K562 (cell line): ENCODE measurements at regions not wholly inside any gene's neighbourhood (a gene's known extent, or its start where the extent isn't known, plus 50 kb on each side); places are given as distances from the start of the nearest gene placed in this dataset.

ENCODE experiments used
- EP300 ChIP-seq: IDR thresholded peaks from 2 replicates; pipeline ENCODE4 v1.6.1; 2012; ENCODE audit warnings: low read length, improper control_type of control experiment
- GABPA ChIP-seq: fragments of 200-800 bp; sonication (Bioruptor generic); conservative IDR thresholded peaks from 2 replicates; pipeline ENCODE4 v1.6.1; 2016; ENCODE audit warnings: low read depth, missing genetic modification characterization, missing compliant biosample characterization
- NCOR1 ChIP-seq: fragments of 450-650 bp; IDR thresholded peaks from 2 replicates; pipeline ENCODE4 v1.6.1; 2016; ENCODE audit warnings: mild to moderate bottlenecking, moderate library complexity
- NFIC ChIP-seq: fragments of 450-650 bp; IDR thresholded peaks from 2 replicates; pipeline ENCODE4 v1.6.1; 2017; ENCODE audit warnings: mild to moderate bottlenecking, inconsistent platforms
- POLR2A ChIP-seq: fragments of 450-650 bp; conservative IDR thresholded peaks from 2 replicates; pipeline ENCODE4 v1.6.1; 2016
- POLR2AphosphoS5 ChIP-seq: IDR thresholded peaks from 2 replicates; pipeline ENCODE4 v1.6.1; 2011; ENCODE audit warnings: mild to moderate bottlenecking, low read depth, low read length, moderate library complexity; ENCODE audit not compliant: control insufficient read depth, insufficient read depth
- TF ChIP-seq, protein P1 (sequence below), 3 experiments: IDR thresholded peaks in 2 of 3; conservative IDR thresholded peaks in 1 of 3; 2 replicates each; pipeline ENCODE4 v1.5.1; 2011 to 2012; ENCODE audit warnings: low read length in 3 of 3, mild to moderate bottlenecking in 3 of 3, control low read depth in 2 of 3, improper control_type of control experiment in 1 of 3, inconsistent platforms in 1 of 3, low read depth in 1 of 3, mixed read lengths in 1 of 3, moderate library complexity in 1 of 3; ENCODE audit not compliant: insufficient read depth in 2 of 3

DNA sequence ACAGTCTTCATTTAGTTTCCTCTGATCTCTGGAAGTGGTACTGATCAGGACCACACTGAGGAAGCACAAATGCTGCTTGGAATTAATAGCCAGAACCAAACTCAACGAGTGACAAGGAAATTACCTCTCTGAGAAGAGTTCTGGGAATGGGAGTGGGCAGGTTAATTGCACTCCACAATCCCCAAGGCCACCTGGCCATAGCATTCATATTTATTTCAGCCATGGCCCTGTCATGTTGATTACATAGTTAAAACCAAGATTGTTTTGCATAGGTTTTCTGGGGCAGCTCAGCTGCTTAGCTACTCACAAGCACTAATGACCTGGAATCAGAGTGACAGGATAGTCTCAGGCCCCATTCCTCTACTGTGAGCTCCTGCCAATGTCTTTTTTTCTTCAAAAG, 230.2 kb upstream of the RIMS1 start:
- TF ChIP-seq EP300 (no peak), POLR2A (no peak), NFIC (no peak), POLR2AphosphoS5 (no peak), GABPA (no peak), NCOR1 (no peak)
- TF ChIP-seq, protein P1, sequence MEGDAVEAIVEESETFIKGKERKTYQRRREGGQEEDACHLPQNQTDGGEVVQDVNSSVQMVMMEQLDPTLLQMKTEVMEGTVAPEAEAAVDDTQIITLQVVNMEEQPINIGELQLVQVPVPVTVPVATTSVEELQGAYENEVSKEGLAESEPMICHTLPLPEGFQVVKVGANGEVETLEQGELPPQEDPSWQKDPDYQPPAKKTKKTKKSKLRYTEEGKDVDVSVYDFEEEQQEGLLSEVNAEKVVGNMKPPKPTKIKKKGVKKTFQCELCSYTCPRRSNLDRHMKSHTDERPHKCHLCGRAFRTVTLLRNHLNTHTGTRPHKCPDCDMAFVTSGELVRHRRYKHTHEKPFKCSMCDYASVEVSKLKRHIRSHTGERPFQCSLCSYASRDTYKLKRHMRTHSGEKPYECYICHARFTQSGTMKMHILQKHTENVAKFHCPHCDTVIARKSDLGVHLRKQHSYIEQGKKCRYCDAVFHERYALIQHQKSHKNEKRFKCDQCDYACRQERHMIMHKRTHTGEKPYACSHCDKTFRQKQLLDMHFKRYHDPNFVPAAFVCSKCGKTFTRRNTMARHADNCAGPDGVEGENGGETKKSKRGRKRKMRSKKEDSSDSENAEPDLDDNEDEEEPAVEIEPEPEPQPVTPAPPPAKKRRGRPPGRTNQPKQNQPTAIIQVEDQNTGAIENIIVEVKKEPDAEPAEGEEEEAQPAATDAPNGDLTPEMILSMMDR (IDR thresholded peaks at IDR 0.05 in 2 of 3, conservative IDR thresholded peaks at IDR 0.05 in 1 of 3; ENCODE audit: insufficient read depth in 2 of 3, low read depth in 1 of 3, low read length in 3 of 3): no peak
